Astrocyte (in vitro differentiated cells and primary cell): ENCODE measurements at regions not wholly inside any gene's neighbourhood (a gene's known extent, or its start where the extent isn't known, plus 50 kb on each side); places are given as distances from the start of the nearest gene placed in this dataset.

Experiments used
- DNase-seq: peaks from one replicate; pipeline ENCODE4 v3.0.0-alpha.2; 2010; ENCODE audit warnings: low read depth
- FAIRE-seq: peaks from 2 replicates; lab custom pipeline; 2011; peaks lifted over from hg19 to GRCh38; lab: Jason Lieb, UNC
- H2AFZ ChIP-seq: 2 replicates; pipeline ENCODE4 v1.6.0; 2012; ENCODE audit warnings: low read depth, low read length, inconsistent platforms
- H3K27ac ChIP-seq: 2 replicates; pipeline ENCODE4 v1.5.1; 2011; ENCODE audit warnings: low read depth, low read length, inconsistent platforms
- H3K27me3 ChIP-seq: 2 replicates; pipeline ENCODE4 v1.6.0; 2011; ENCODE audit warnings: low read length, inconsistent platforms; ENCODE audit not compliant: insufficient read depth
- H3K36me3 ChIP-seq: 2 replicates; pipeline ENCODE4 v1.5.1; 2011; ENCODE audit warnings: low read length, inconsistent platforms; ENCODE audit not compliant: insufficient read depth
- H3K4me1 ChIP-seq: 2 replicates; pipeline ENCODE4 v1.5.1; 2011; ENCODE audit warnings: low read length, inconsistent platforms; ENCODE audit not compliant: insufficient read depth
- H3K4me2 ChIP-seq: 2 replicates; pipeline ENCODE4 v1.6.0; 2012; ENCODE audit warnings: low read length, inconsistent platforms
- H3K4me3 ChIP-seq: 2 replicates; pipeline ENCODE4 v1.5.1; 2011; ENCODE audit warnings: low read depth, mild to moderate bottlenecking, low read length, inconsistent platforms; ENCODE audit not compliant: insufficient read depth
- H3K79me2 ChIP-seq: 2 replicates; pipeline ENCODE4 v1.6.0; 2012; ENCODE audit warnings: mild to moderate bottlenecking, low read length, inconsistent platforms; ENCODE audit not compliant: insufficient read depth
- H3K9ac ChIP-seq: 2 replicates; pipeline ENCODE4 v1.6.0; 2012; ENCODE audit warnings: mild to moderate bottlenecking, low read length, inconsistent platforms
- H3K9me3 ChIP-seq: 2 replicates; pipeline ENCODE4 v1.5.1; 2012; ENCODE audit warnings: low read depth, mild to moderate bottlenecking, low read length, inconsistent platforms; ENCODE audit not compliant: insufficient read depth
- H4K20me1 ChIP-seq: 2 replicates; pipeline ENCODE4 v1.6.0; 2012; ENCODE audit warnings: low read length, inconsistent platforms; ENCODE audit not compliant: insufficient read depth
- H3K27ac Mint-ChIP-seq: one replicate; pipeline ENCODE4 v1.8.0; 2021; ENCODE audit warnings: mild to moderate bottlenecking, mixed read lengths; ENCODE audit not compliant: unreplicated experiment
- H3K27me3 Mint-ChIP-seq: one replicate; pipeline ENCODE4 v1.8.0; 2021; ENCODE audit warnings: low read depth, mixed read lengths; ENCODE audit not compliant: unreplicated experiment
- H3K36me3 Mint-ChIP-seq: one replicate; pipeline ENCODE4 v1.8.0; 2021; ENCODE audit warnings: low read depth, mixed read lengths; ENCODE audit not compliant: unreplicated experiment
- H3K4me1 Mint-ChIP-seq: one replicate; pipeline ENCODE4 v1.8.0; 2021; ENCODE audit warnings: low read depth, mixed read lengths; ENCODE audit not compliant: unreplicated experiment
- H3K4me3 Mint-ChIP-seq: one replicate; pipeline ENCODE4 v1.8.0; 2021; ENCODE audit warnings: mild to moderate bottlenecking, moderate library complexity, mixed read lengths; ENCODE audit not compliant: unreplicated experiment
- H3K9me3 Mint-ChIP-seq: one replicate; pipeline ENCODE4 v1.8.0; 2021; ENCODE audit warnings: mild to moderate bottlenecking, mixed read lengths; ENCODE audit not compliant: unreplicated experiment
- EZH2 ChIP-seq: IDR thresholded peaks from 2 replicates; pipeline ENCODE4 v1.6.1; 2012; ENCODE audit warnings: mild to moderate bottlenecking, low read length, inconsistent platforms; ENCODE audit not compliant: insufficient read depth
- TF ChIP-seq, protein P1 (sequence below): IDR thresholded peaks from 2 replicates; pipeline ENCODE4 v1.5.1; 2011; ENCODE audit warnings: low read depth, mild to moderate bottlenecking, inconsistent platforms, low read length, moderate library complexity; ENCODE audit not compliant: insufficient read depth

GRCh38 chr6:78700991-78701390, 166.4 kb upstream of the IRAK1BP1 start:
- Mint-ChIP-seq H3K27ac (peak overlapping the region; percentile 43), H3K27me3 (no peaks in the 10 kb centered on the region), H3K4me1 (peaks cover 3% of the 10 kb centered on the region), H3K9me3 (peaks cover 4% of the 10 kb centered on the region), H3K36me3 (no peaks in the 10 kb centered on the region), H3K4me3 (no peak overlapping the region)
- FAIRE-seq (no peak), DNase-seq (peak; percentile 36)
- H3K9me3 ChIP-seq, result no peaks in the 10 kb centered on the region
- H3K4me3 ChIP-seq, result no peak overlapping the region
- peak overlapping the region; percentile 20 for H3K4me2 ChIP-seq
- H4K20me1 ChIP-seq, result no peaks in the 10 kb centered on the region
- no peaks in the 10 kb centered on the region for H3K27me3 ChIP-seq
- H3K36me3 ChIP-seq, result no peaks in the 10 kb centered on the region
- no peaks in the 10 kb centered on the region for H3K79me2 ChIP-seq
- H3K27ac ChIP-seq, result peak overlapping the region; percentile 55
- no peak overlapping the region for H3K9ac ChIP-seq
- no peak overlapping the region for H2AFZ ChIP-seq
- TF ChIP-seq, protein P1, sequence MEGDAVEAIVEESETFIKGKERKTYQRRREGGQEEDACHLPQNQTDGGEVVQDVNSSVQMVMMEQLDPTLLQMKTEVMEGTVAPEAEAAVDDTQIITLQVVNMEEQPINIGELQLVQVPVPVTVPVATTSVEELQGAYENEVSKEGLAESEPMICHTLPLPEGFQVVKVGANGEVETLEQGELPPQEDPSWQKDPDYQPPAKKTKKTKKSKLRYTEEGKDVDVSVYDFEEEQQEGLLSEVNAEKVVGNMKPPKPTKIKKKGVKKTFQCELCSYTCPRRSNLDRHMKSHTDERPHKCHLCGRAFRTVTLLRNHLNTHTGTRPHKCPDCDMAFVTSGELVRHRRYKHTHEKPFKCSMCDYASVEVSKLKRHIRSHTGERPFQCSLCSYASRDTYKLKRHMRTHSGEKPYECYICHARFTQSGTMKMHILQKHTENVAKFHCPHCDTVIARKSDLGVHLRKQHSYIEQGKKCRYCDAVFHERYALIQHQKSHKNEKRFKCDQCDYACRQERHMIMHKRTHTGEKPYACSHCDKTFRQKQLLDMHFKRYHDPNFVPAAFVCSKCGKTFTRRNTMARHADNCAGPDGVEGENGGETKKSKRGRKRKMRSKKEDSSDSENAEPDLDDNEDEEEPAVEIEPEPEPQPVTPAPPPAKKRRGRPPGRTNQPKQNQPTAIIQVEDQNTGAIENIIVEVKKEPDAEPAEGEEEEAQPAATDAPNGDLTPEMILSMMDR, result no peak
- TF ChIP-seq EZH2, result no peak
- H3K4me1 ChIP-seq, result peaks cover 8% of the 10 kb centered on the region

- H3K4me2 ChIP-seq, result peak overlapping the region; percentile 20
- no peaks in the 10 kb centered on the region for H3K79me2 ChIP-seq
- no peak overlapping the region for H3K9ac ChIP-seq
- Mint-ChIP-seq H3K9me3 (peaks cover under 1% of the 10 kb centered on the region), H3K27me3 (no peaks in the 10 kb centered on the region), H3K27ac (peak overlapping the region; percentile 43), H3K4me3 (no peak overlapping the region), H3K36me3 (no peaks in the 10 kb centered on the region), H3K4me1 (peaks cover 3% of the 10 kb centered on the region)
- TF ChIP-seq, protein P1, result no peak
- TF ChIP-seq EZH2, result no peak
- no peak overlapping the region for H2AFZ ChIP-seq
- peaks cover 8% of the 10 kb centered on the region for H3K4me1 ChIP-seq
- no peaks in the 10 kb centered on the region for H4K20me1 ChIP-seq
- FAIRE-seq (no peak), DNase-seq (peak; percentile 86)
- H3K36me3 ChIP-seq, result no peaks in the 10 kb centered on the region
- no peaks in the 10 kb centered on the region for H3K9me3 ChIP-seq
- peak overlapping the region; percentile 55 for H3K27ac ChIP-seq
- H3K4me3 ChIP-seq, result no peak overlapping the region
- no peaks in the 10 kb centered on the region for H3K27me3 ChIP-seq
Measured at GRCh38 chr6:78701407-78701806, 165.9 kb upstream of the IRAK1BP1 start.

DNA sequence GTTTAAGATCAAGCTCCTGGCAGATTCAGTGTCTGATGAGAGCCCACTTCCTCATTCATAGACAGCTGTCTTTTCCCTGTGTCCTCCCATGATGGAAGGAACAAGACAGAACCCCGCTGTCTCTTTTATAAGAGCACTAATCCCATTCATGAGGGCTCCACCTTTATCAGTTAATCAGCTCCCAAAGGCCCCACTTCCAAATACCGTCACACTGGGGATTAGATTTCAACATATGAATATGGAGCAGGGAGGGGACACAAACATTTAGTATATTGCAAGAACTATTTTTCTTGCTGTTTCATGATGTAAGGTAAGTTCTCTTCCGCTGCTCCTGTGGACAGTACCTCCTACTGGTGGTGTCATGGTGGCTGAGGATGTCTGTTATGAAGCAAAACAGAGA, 158.3 kb upstream of the IRAK1BP1 start:
- H3K27me3 ChIP-seq, result no peaks in the 10 kb centered on the region
- no peaks in the 10 kb centered on the region for H3K36me3 Mint-ChIP-seq
- no peaks in the 10 kb centered on the region for H4K20me1 ChIP-seq
- H2AFZ ChIP-seq, result no peak overlapping the region
- H3K4me3 ChIP-seq, result no peak overlapping the region
- H3K27me3 Mint-ChIP-seq, result no peaks in the 10 kb centered on the region
- H3K27ac ChIP-seq, result no peak overlapping the region
- no peaks in the 10 kb centered on the region for H3K4me1 ChIP-seq
- H3K79me2 ChIP-seq, result no peaks in the 10 kb centered on the region
- TF ChIP-seq, protein P1, result no peak
- TF ChIP-seq EZH2, result no peak
- DNase-seq, result no peak
- H3K9me3 Mint-ChIP-seq, result no peaks in the 10 kb centered on the region
- no peak overlapping the region for H3K27ac Mint-ChIP-seq
- no peaks in the 10 kb centered on the region for H3K36me3 ChIP-seq
- peaks cover 8% of the 10 kb centered on the region for H3K4me1 Mint-ChIP-seq
- no peaks in the 10 kb centered on the region for H3K9me3 ChIP-seq
- no peak overlapping the region for H3K9ac ChIP-seq
- no peak for FAIRE-seq
- no peak overlapping the region for H3K4me2 ChIP-seq
- H3K4me3 Mint-ChIP-seq, result no peak overlapping the region
